ENCODE measurements at regions not wholly inside any gene's neighbourhood (a gene's known extent, or its start where the extent isn't known, plus 50 kb on each side); places are given as distances from the start of the nearest gene placed in this dataset.

GRCh38 chr7:18140943-18141342, 113.3 kb upstream of the PRPS1L1 start:
- no peak for TF ChIP-seq FOXP2 (optimal IDR thresholded peaks at IDR 0.05; ENCODE audit: borderline replicate concordance, extremely low read depth, extremely low read length, insufficient read depth)
- TF ChIP-seq TAF1 (IDR thresholded peaks at IDR 0.05; ENCODE audit: borderline replicate concordance, insufficient read depth, low read length): no peak
- TF ChIP-seq REST (IDR thresholded peaks at IDR 0.05; ENCODE audit: insufficient read depth in 1 of 2, low read depth in 2 of 2, low read length in 2 of 2): no peak
- no peak for TF ChIP-seq SIN3A (IDR thresholded peaks at IDR 0.05; ENCODE audit: borderline replicate concordance, insufficient read depth, low read length)
- TF ChIP-seq POLR2AphosphoS5 (IDR thresholded peaks at IDR 0.05; ENCODE audit: low read depth, low read length): no peak

GRCh38 chr7:18144166-18144565, 116.5 kb upstream of the PRPS1L1 start:
- no peak for TF ChIP-seq TAF1 (IDR thresholded peaks at IDR 0.05; ENCODE audit: borderline replicate concordance, insufficient read depth, low read length)
- no peak for TF ChIP-seq POLR2AphosphoS5 (IDR thresholded peaks at IDR 0.05; ENCODE audit: low read depth, low read length)
- TF ChIP-seq REST (IDR thresholded peaks at IDR 0.05; ENCODE audit: insufficient read depth in 1 of 2, low read depth in 2 of 2, low read length in 2 of 2): no peak
- no peak for TF ChIP-seq FOXP2 (optimal IDR thresholded peaks at IDR 0.05; ENCODE audit: borderline replicate concordance, extremely low read depth, extremely low read length, insufficient read depth)

- TF ChIP-seq TAF1 (IDR thresholded peaks at IDR 0.05; ENCODE audit: borderline replicate concordance, insufficient read depth, low read length) (no peak), SIN3A (IDR thresholded peaks at IDR 0.05; ENCODE audit: borderline replicate concordance, insufficient read depth, low read length) (no peak), FOXP2 (optimal IDR thresholded peaks at IDR 0.05; ENCODE audit: borderline replicate concordance, extremely low read depth, extremely low read length, insufficient read depth) (no peak), REST (IDR thresholded peaks at IDR 0.05; ENCODE audit: insufficient read depth in 1 of 2, low read depth in 2 of 2, low read length in 2 of 2) (no peak), POLR2AphosphoS5 (IDR thresholded peaks at IDR 0.05; ENCODE audit: low read depth, low read length) (no peak)
These were observed 117.5 kb upstream of the PRPS1L1 start for GRCh38 chr7:18145160-18145559.

GRCh38 chr7:18151422-18151821, 123.8 kb upstream of the PRPS1L1 start:
- TF ChIP-seq TAF1 (IDR thresholded peaks at IDR 0.05; ENCODE audit: borderline replicate concordance, insufficient read depth, low read length) (no peak), SIN3A (IDR thresholded peaks at IDR 0.05; ENCODE audit: borderline replicate concordance, insufficient read depth, low read length) (no peak), REST (IDR thresholded peaks at IDR 0.05; ENCODE audit: insufficient read depth in 1 of 2, low read depth in 2 of 2, low read length in 2 of 2) (no peak), FOXP2 (optimal IDR thresholded peaks at IDR 0.05; ENCODE audit: borderline replicate concordance, extremely low read depth, extremely low read length, insufficient read depth) (no peak), POLR2AphosphoS5 (IDR thresholded peaks at IDR 0.05; ENCODE audit: low read depth, low read length) (no peak)

- no peak for TF ChIP-seq SIN3A (IDR thresholded peaks at IDR 0.05; ENCODE audit: borderline replicate concordance, insufficient read depth, low read length)
- TF ChIP-seq FOXP2 (optimal IDR thresholded peaks at IDR 0.05; ENCODE audit: borderline replicate concordance, extremely low read depth, extremely low read length, insufficient read depth): no peak
- TF ChIP-seq POLR2AphosphoS5 (IDR thresholded peaks at IDR 0.05; ENCODE audit: low read depth, low read length): no peak
- no peak for TF ChIP-seq REST (IDR thresholded peaks at IDR 0.05; ENCODE audit: insufficient read depth in 1 of 2, low read depth in 2 of 2, low read length in 2 of 2)
- no peak for TF ChIP-seq TAF1 (IDR thresholded peaks at IDR 0.05; ENCODE audit: borderline replicate concordance, insufficient read depth, low read length)
These were observed 125.6 kb upstream of the PRPS1L1 start for GRCh38 chr7:18153183-18153748.

Measured in PFSK-1 (cell line).